HCT116 (cell line): ENCODE measurements at regions not wholly inside any gene's neighbourhood (a gene's known extent, or its start where the extent isn't known, plus 50 kb on each side); places are given as distances from the start of the nearest gene placed in this dataset.

ENCODE experiments used
- ATAC-seq: fragments of 200-7000 bp; cut with Tn5 transposase; 2 replicates; pipeline ENCODE4 v1.9.1; 2020; ENCODE audit warnings: mild to moderate bottlenecking, moderate library complexity
- BruUV-seq: library from RNA; stranded (reverse); fragments of 400-500 nt; replicated peaks from 2 replicates; lab custom pipeline; 2021; lab: Mats Ljungman, UMichigan
- CTCF ChIA-PET: fragments of 300-600 bp; sonication (Branson Sonifier 250); formaldehyde crosslinking; loops from one replicate; lab custom pipeline; 2021; ENCODE audit warnings: antibody characterized with exemption; lab: Charles Lee
- POLR2A ChIA-PET: fragments of 300-600, 350-600 bp; sonication (Branson Sonifier 250); formaldehyde crosslinking; loops from one replicate; lab custom pipeline; 2021; ENCODE audit warnings: antibody characterized with exemption; lab: Charles Lee
- RAD21 ChIA-PET, 2 experiments: fragments of 300-600 bp; sonication (Branson Sonifier 250); formaldehyde crosslinking; loops; one replicate each; lab custom pipeline; 2023; ENCODE audit warnings: low total read pairs in 2 of 2; ENCODE audit not compliant: uncharacterized antibody in 2 of 2, unreplicated experiment in 2 of 2, low non-redundant PET in 1 of 2; lab: Charles Lee
- DNase-seq: peaks from one replicate; pipeline ENCODE4 v3.0.0-alpha.2; 2010; ENCODE audit warnings: low read depth, low spot score
- H2AFZ ChIP-seq: fragments of 200-600 bp; shearing (Covaris generic), sonication (generic); 2 replicates; pipeline ENCODE4 v1.6.1; 2017; ENCODE audit warnings: low read depth, mixed run types, mixed read lengths, antibody characterized with exemption, low read length; ENCODE audit not compliant: poor library complexity, severe bottlenecking
- H3K27ac ChIP-seq: 2 replicates; pipeline ENCODE4 v1.5.1; 2012; ENCODE audit warnings: low read depth, low read length
- H3K27me3 ChIP-seq: fragments of 200-600 bp; sonication (generic); 2 replicates; pipeline ENCODE4 v1.6.1; 2016; ENCODE audit warnings: mixed run types, low read length, mixed read lengths; ENCODE audit not compliant: insufficient read depth
- H3K36me3 ChIP-seq, 2 experiments: fragments of 200-500 bp in 1 of 2; fragments of 200-600 bp in 1 of 2; sonication (Bioruptor generic) in 1 of 2; sonication (generic) in 1 of 2; 2 replicates each; pipeline versions ENCODE4 v1.5.1 to v1.6.1; 2014 to 2016; ENCODE audit warnings: low read length in 2 of 2, inconsistent platforms in 1 of 2, mixed read lengths in 1 of 2, mixed run types in 1 of 2; ENCODE audit not compliant: insufficient read depth in 2 of 2, control insufficient read depth in 1 of 2
- H3K4me1 ChIP-seq, 2 experiments: fragments of 200-600 bp in 1 of 2; sonication (generic) in 1 of 2; 2 replicates each; pipeline versions ENCODE4 v1.5.1 to v1.6.1; 2012 to 2017; ENCODE audit warnings: low read length in 2 of 2, inconsistent platforms in 1 of 2, mild to moderate bottlenecking in 1 of 2, mixed read lengths in 1 of 2, mixed run types in 1 of 2, moderate library complexity in 1 of 2; ENCODE audit not compliant: insufficient read depth in 2 of 2, control insufficient read depth in 1 of 2
- H3K4me2 ChIP-seq: fragments of 200-600 bp; sonication (generic); 2 replicates; pipeline ENCODE4 v1.6.1; 2017; ENCODE audit warnings: mixed run types, low read length, mixed read lengths
- H3K4me3 ChIP-seq, 2 experiments: fragments of 200-600 bp in 1 of 2; sonication (generic) in 1 of 2; replicated peaks in 1 of 2; 2 replicates each; pipeline ENCODE4 v1.5.1; 2011 to 2016; ENCODE audit warnings: low read length in 2 of 2, control low read depth in 1 of 2, low read depth in 1 of 2, mild to moderate bottlenecking in 1 of 2, mixed read lengths in 1 of 2, mixed run types in 1 of 2
- H3K79me2 ChIP-seq: fragments of 200-600 bp; sonication (generic); 2 replicates; pipeline ENCODE4 v1.6.1; 2017; ENCODE audit warnings: mild to moderate bottlenecking, mixed run types, low read length, moderate library complexity, mixed read lengths; ENCODE audit not compliant: insufficient read depth
- H3K9ac ChIP-seq: fragments of 200-600 bp; sonication (generic); 2 replicates; pipeline ENCODE4 v1.6.1; 2016; ENCODE audit warnings: low read length, mixed read lengths
- H3K9me2 ChIP-seq: fragments of 200-600 bp; sonication (generic), shearing (Covaris generic); 2 replicates; pipeline ENCODE4 v1.6.1; 2017; ENCODE audit warnings: mixed run types, mild to moderate bottlenecking, moderate library complexity; ENCODE audit not compliant: insufficient read depth
- H3K9me3 ChIP-seq, 2 experiments: fragments of 200-500 bp in 1 of 2; fragments of 200-600 bp in 1 of 2; sonication (Bioruptor generic) in 1 of 2; sonication (generic) in 1 of 2; 2 replicates each; pipeline ENCODE4 v1.6.1; 2014 to 2017; ENCODE audit warnings: low read length in 2 of 2, mixed read lengths in 2 of 2, inconsistent platforms in 1 of 2, low read depth in 1 of 2, mild to moderate bottlenecking in 1 of 2, mixed run types in 1 of 2, moderate library complexity in 1 of 2; ENCODE audit not compliant: control insufficient read depth in 1 of 2, insufficient read depth in 1 of 2
- H4K20me1 ChIP-seq: fragments of 200-600 bp; sonication (generic), shearing (Covaris generic); 2 replicates; pipeline ENCODE4 v1.6.1; 2017; ENCODE audit warnings: mixed run types, mild to moderate bottlenecking, moderate library complexity; ENCODE audit not compliant: insufficient read depth
- ATF3 ChIP-seq: IDR thresholded peaks from 2 replicates; pipeline ENCODE4 v1.6.1; 2012
- CEBPB ChIP-seq: IDR thresholded peaks from 2 replicates; pipeline ENCODE4 v1.6.1; 2012; ENCODE audit warnings: low read depth
- ELF1 ChIP-seq: IDR thresholded peaks from 2 replicates; pipeline ENCODE4 v1.6.1; 2012; ENCODE audit warnings: low read depth, borderline replicate concordance
- JUND ChIP-seq: IDR thresholded peaks from 2 replicates; pipeline ENCODE4 v1.6.1; 2012
- MAX ChIP-seq: IDR thresholded peaks from 2 replicates; pipeline ENCODE4 v1.6.1; 2012
- RAD21 ChIP-seq: IDR thresholded peaks from 2 replicates; pipeline ENCODE4 v1.6.1; 2012; ENCODE audit warnings: low read depth, mild to moderate bottlenecking
- TCF7L2 ChIP-seq: IDR thresholded peaks from 2 replicates; pipeline ENCODE4 v1.7.0; 2011; ENCODE audit warnings: borderline replicate concordance, inconsistent platforms; ENCODE audit not compliant: insufficient read depth, insufficient read length; ENCODE audit errors: extremely low read depth
- ZBTB33 ChIP-seq: IDR thresholded peaks from 2 replicates; pipeline ENCODE4 v1.6.1; 2011; ENCODE audit warnings: mild to moderate bottlenecking, low read length, moderate library complexity; ENCODE audit not compliant: insufficient replicate concordance; ENCODE audit errors: extremely low read depth
- ZNF274 ChIP-seq: fragments of 200-500 bp; sonication (Bioruptor generic); IDR thresholded peaks from 2 replicates; pipeline ENCODE4 v1.6.1; 2014; ENCODE audit warnings: mild to moderate bottlenecking, low read depth, low read length, inconsistent platforms
- intact Hi-C: fragments of 100-400 bp; cut with micrococcal nuclease; formaldehyde crosslinking; loops from 2 replicates; pipeline ENCODE4 v1.10.0; 2022

GRCh38 chr6:104229057-104229456 is 630.7 kb downstream of the HACE1 start:
- POLR2A ChIA-PET, result no interaction called here
- BruUV-seq, result no TSS peak
- no peaks in the 10 kb centered on the region for H3K9me2 ChIP-seq
- no peak for ATAC-seq
- no peak overlapping the region for H3K4me3 ChIP-seq
- H3K9ac ChIP-seq, result no peak overlapping the region
- no peak overlapping the region for H2AFZ ChIP-seq
- CTCF ChIA-PET, result no interaction called here
- H3K27ac ChIP-seq, result no peak overlapping the region
- no peak for DNase-seq
- no peaks in the 10 kb centered on the region for H3K36me3 ChIP-seq
- RAD21 ChIA-PET, result no interaction called here
- no peak for TF ChIP-seq ATF3
- TF ChIP-seq TCF7L2, result no peak
- no peak for TF ChIP-seq RAD21
- no peak for TF ChIP-seq ELF1
- no peak for TF ChIP-seq ZBTB33
- no peak for TF ChIP-seq ZNF274
- H4K20me1 ChIP-seq, result no peaks in the 10 kb centered on the region
- H3K27me3 ChIP-seq, result no peaks in the 10 kb centered on the region
- no peak overlapping the region for H3K4me2 ChIP-seq
- intact Hi-C loops, result no loop called here
- H3K9me3 ChIP-seq, result no peaks in the 10 kb centered on the region
- no peaks in the 10 kb centered on the region for H3K79me2 ChIP-seq
- no peaks in the 10 kb centered on the region for H3K4me1 ChIP-seq

- H3K4me3 ChIP-seq, result no peak overlapping the region
- ChIA-PET POLR2A (no interaction called here), RAD21 (no interaction called here), CTCF (no interaction called here)
- intact Hi-C loops, result no loop called here
- no peaks in the 10 kb centered on the region for H4K20me1 ChIP-seq
- ATAC-seq (no peak), DNase-seq (no peak)
- BruUV-seq, result no TSS peak
- no peaks in the 10 kb centered on the region for H3K4me1 ChIP-seq
- H3K27me3 ChIP-seq, result no peaks in the 10 kb centered on the region
- no peak overlapping the region for H3K27ac ChIP-seq
- no peak overlapping the region for H3K4me2 ChIP-seq
- no peaks in the 10 kb centered on the region for H3K36me3 ChIP-seq
- no peaks in the 10 kb centered on the region for H3K79me2 ChIP-seq
- TF ChIP-seq ZBTB33, result no peak
- TF ChIP-seq TCF7L2, result no peak
- no peak for TF ChIP-seq CEBPB
- no peak for TF ChIP-seq JUND
- TF ChIP-seq RAD21, result no peak
- no peak for TF ChIP-seq MAX
- no peak for TF ChIP-seq ATF3
- H3K9me3 ChIP-seq, result no peaks in the 10 kb centered on the region
- no peaks in the 10 kb centered on the region for H3K9me2 ChIP-seq
- no peak overlapping the region for H3K9ac ChIP-seq
- no peak overlapping the region for H2AFZ ChIP-seq
These were observed 632.2 kb downstream of the HACE1 start for GRCh38 chr6:104227508-104227907.
